Activated CD4-positive, alpha-beta T cell treated with anti-CD3 and anti-CD28 coated beads, Interleukin-2, amount 50 U/mL, for 24 hours (primary cell): ENCODE measurements at regions not wholly inside any gene's neighbourhood (a gene's known extent, or its start where the extent isn't known, plus 50 kb on each side); places are given as distances from the start of the nearest gene placed in this dataset.

ENCODE experiments used
- DNase-seq, 2 donors: peaks; one replicate each; pipeline ENCODE4 v3.0.0-alpha.2; 2020; ENCODE audit warnings: low read depth in 1 of 2, low spot score in 1 of 2

DNA sequence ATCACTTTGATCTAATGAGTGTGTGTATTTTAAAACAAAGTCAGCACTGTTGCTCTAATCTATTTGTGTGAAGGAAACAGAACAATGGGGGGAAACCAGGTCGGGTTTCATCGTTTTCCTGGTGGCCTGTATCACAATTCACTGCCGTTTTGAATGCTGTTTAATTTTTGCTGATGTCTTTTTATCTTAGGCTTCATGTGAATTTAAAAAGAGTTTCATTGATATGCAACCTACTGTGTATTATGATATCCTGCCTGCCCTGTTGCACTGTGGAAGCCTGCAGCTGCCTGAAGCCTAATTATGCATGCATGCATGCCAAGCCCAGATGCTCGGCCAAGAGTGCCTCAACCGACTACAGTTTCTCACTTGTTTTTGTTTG, 307.5 kb downstream of the ZNF608 start:
- DNase-seq: no peak

GRCh38 chr5:124438026-124438902, 308.2 kb downstream of the ZNF608 start:
- DNase-seq: no peak

- no peak for DNase-seq
Observed at GRCh38 chr5:124436294-124436693, 310.1 kb downstream of the ZNF608 start.

- DNase-seq: no peak
Observed at GRCh38 chr5:124433170-124433569, 313.3 kb downstream of the ZNF608 start.

DNA sequence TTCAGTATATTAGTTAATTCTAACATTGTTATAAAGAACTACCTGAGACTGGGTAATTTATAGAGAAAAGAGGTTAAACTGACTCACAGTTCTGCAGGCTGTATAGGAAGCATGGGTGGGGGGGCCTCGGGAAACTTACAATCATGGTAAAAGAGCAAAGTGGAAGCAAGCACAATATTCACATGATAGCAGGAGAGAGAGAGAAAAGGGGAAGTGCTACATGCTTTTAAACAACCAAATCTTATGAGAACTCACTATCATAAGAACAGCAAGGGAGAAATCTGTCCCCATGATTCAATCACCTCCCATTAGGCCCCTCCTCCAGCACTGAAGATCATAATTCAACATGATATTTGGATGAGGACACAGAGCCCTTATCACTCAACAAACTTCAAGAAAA, 324.9 kb downstream of the ZNF608 start:
- DNase-seq: no peak

DNA sequence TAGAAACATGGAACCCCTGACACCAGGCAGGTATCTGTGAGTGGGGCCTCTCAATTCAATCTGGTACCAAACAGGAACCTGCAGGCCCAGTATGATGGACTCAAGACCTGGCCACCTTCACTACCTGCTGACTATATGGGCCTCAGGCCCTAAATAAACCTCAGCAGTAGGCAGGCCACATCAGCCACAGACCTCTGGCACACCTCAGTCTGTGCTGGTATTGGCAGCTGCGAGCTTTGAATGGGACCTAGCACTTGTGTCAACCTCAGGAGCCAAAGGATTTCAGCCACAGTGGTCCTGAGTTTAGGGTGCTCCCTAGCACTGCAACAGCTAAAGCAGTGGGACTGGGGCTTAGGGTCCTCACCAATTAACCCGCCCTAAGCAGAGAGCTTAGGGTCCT, 325.5 kb downstream of the ZNF608 start:
- DNase-seq: no peak

GRCh38 chr5:124419531-124419930, 326.9 kb downstream of the ZNF608 start:
- DNase-seq: no peak

GRCh38 chr5:124418390-124418789, 328.0 kb downstream of the ZNF608 start:
- no peak for DNase-seq

DNA sequence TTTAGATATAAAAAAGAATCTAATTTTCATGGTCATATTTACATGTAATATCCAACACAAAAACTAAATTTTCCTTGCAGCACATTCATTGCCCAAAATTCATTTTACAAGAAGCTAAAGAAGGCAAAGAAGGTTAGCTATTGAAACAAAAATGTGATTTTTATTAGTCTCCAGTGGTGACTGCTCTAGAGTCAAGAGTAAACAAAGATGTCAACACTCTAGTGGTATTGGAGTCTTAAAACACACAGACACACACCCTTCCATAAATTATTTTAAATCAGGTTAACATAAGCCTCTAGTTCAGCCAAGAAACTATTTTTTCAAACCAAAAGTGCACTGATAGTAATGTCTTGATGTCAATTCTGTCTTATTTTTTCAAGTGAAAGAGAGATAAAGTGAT, 329.2 kb downstream of the ZNF608 start:
- no peak for DNase-seq

- DNase-seq: no peak
Observed at GRCh38 chr5:124416627-124417026, 329.8 kb downstream of the ZNF608 start.

- DNase-seq: no peak
Observed at GRCh38 chr5:124414973-124415372, 331.5 kb downstream of the ZNF608 start.

GRCh38 chr5:124410539-124411488, 335.6 kb downstream of the ZNF608 start:
- DNase-seq: no peak

- no peak for DNase-seq
Observed at GRCh38 chr5:124408738-124409453, 337.5 kb downstream of the ZNF608 start.

- DNase-seq: no peak
Observed at GRCh38 chr5:124404796-124405195, 341.6 kb downstream of the ZNF608 start.

GRCh38 chr5:124403281-124403680, 343.2 kb downstream of the ZNF608 start:
- no peak for DNase-seq

DNA sequence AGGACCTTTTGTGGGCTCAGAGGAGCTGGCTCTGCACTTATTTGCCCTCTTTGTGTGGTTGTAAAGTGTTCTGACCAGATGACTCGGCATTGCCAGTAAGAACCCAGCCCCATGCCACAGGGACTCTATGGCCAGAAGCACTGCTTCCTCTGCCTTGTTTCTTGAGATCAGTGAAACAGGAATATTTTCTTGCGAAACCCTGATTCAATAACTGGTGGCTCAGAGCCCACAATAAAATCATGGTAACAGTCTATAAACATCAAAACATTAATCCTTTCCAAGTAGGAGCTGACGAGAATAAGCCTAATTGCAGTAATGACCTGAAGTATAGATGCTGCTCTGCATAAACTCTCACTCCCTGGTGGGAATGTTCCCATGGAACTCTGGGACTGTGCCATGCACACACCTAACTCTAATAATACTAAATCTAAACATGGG, 344.3 kb downstream of the ZNF608 start:
- DNase-seq: no peak

DNA sequence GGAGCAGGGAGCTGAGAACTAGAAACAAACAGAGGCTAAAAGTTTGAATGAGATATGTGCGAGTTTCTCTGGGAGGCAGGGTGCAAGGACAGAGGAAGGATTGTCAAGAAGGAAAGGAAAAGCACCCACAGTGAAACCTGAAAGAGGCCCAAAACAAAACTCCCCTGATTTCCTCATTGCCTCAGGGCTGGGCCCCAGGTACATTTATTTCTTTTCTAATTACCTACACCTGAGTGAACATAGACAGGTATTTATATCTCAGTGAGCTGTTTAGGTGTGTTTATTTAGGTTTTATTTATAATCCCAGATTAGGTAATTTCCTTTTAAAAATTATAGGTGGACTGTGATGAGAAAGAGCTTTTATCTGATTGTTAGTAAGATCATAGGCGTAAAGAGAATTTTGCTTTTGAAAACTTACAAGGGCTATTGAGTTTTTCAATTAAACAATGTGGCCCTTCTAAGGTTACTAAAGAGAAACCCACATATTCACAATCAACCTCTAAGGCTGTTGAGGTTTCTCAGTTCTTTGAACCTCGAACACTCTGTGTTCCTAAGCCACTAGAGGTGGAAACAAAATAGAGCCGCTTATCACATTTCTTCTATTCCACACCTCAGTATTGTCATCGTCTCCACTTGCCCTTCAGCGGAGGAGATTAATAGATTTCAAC, 344.8 kb downstream of the ZNF608 start:
- DNase-seq: no peak

GRCh38 chr5:124399426-124399961, 346.9 kb downstream of the ZNF608 start:
- DNase-seq: no peak

DNA sequence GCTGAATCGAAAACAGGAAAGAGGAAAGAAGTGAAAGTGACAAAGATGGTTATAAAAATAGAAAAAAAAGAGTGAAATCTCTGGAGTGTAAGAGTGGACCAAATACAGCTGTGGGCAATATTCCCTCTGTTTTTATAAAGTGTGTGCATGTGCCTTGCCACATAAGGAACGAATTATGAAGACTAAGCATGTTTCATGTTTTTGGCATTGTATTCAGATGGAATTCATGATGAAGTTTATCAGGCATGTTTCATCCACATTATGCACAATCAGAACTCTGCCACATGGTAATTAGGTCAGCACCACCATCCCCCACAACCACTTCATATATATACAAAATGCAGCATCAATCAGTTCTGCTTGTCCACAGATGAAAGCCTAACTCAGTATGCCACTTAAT, 348.0 kb downstream of the ZNF608 start:
- DNase-seq: no peak

DNA sequence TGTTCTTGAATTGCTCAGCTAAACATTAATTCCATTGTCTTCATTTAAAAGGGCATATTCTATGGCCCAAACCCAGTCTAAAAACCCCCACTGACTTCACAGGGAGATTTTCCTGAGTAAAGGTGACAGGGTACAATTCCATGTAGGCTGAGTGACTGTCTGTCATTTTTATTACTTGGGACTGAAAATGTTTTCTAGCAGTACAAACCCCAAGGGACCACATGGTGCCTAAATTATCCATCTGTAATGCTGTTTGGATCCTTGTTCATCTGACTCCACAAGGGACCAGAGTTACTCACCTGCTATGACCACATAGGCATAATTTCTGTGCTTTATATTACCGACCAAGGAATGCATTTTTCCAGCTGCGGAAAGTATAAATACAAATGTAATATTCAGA, 349.1 kb downstream of the ZNF608 start:
- DNase-seq: no peak

- DNase-seq: no peak
Observed at GRCh38 chr5:124395926-124396325, 350.5 kb downstream of the ZNF608 start.
